ENCODE measurements at regions not wholly inside any gene's neighbourhood (a gene's known extent, or its start where the extent isn't known, plus 50 kb on each side); places are given as distances from the start of the nearest gene placed in this dataset.
A peak's percentile ranks its signal among the peaks of the same experiment; 100 is the strongest.

GRCh38 chr9:105171076-105171475 is 73.4 kb upstream of the SLC44A1 start:
- Histone ChIP-seq H3K79me2 (replicated peaks; ENCODE audit: insufficient read depth) (no peaks in the 10 kb centered on the region), H3K4me3 (no peak overlapping the region), H3K9me2 (ENCODE audit: insufficient read depth) (peaks cover 11% of the 10 kb centered on the region; the same call in 1 of the 2 replicates), H3K27ac (ENCODE audit: low read depth) (no peak overlapping the region), H3K36me3 (ENCODE audit: insufficient read depth) (no peaks in the 10 kb centered on the region), H3K27me3 (ENCODE audit: insufficient read depth) (no peaks in the 10 kb centered on the region), H4K20me1 (replicated peaks; ENCODE audit: insufficient read depth) (no peaks in the 10 kb centered on the region), H3K4me1 (ENCODE audit: insufficient read depth) (peaks cover 21% of the 10 kb centered on the region), H3K4me2 (no peak overlapping the region), H3F3A (replicated peaks; ENCODE audit: low read depth) (no peaks in the 10 kb centered on the region), H2AFZ (no peak overlapping the region)
- Mint-ChIP-seq H3K36me3 (ENCODE audit: low read depth) (no peaks in the 10 kb centered on the region; the same call in 2 of the 3 replicates), H3K27me3 (ENCODE audit: insufficient read depth, low read depth, poor library complexity) (peaks cover 3% of the 10 kb centered on the region), H3K9me3 (no peaks in the 10 kb centered on the region; the same call in 2 of the 3 replicates), H3K4me3 (no peak overlapping the region), H3K4me1 (peaks cover 35% of the 10 kb centered on the region), H3K27ac (no peak overlapping the region)
- ATAC-seq (no peak), DNase-seq (ENCODE audit: low spot score) (no peak)
- TF ChIP-seq STAT1 (IDR thresholded peaks at IDR 0.05; ENCODE audit: unreplicated experiment) (no peak), JUNB (IDR thresholded peaks at IDR 0.05; ENCODE audit: unreplicated experiment) (no peak), POLR2AphosphoS5 (IDR thresholded peaks at IDR 0.05; ENCODE audit: low read depth) (no peak)

- no peak for DNase-seq (ENCODE audit: low spot score)
Measured at GRCh38 chr9:105171589-105171988, 72.9 kb upstream of the SLC44A1 start.

More at GRCh38 chr9:105171589-105171988, 72.9 kb upstream of the SLC44A1 start:
- no peak overlapping the region for H3K27ac ChIP-seq (ENCODE audit: low read depth)
- TF ChIP-seq ZNF462 (CRISPR knock-in tag; IDR thresholded peaks at IDR 0.05) = no peak
- TF ChIP-seq CTCF (conservative IDR thresholded peaks at IDR 0.05; ENCODE audit: low read depth in 2 of 2) = no peak
- no peak for TF ChIP-seq CREB1 (CRISPR knock-in tag; IDR thresholded peaks at IDR 0.05; ENCODE audit: low read depth)
- no peak for TF ChIP-seq NANOG (IDR thresholded peaks at IDR 0.05; ENCODE audit: borderline replicate concordance)
- no peak for TF ChIP-seq STAT1 (IDR thresholded peaks at IDR 0.05; ENCODE audit: unreplicated experiment)
- TF ChIP-seq EZH2phosphoT487 (IDR thresholded peaks at IDR 0.05; ENCODE audit: unreplicated experiment) = no peak
- TF ChIP-seq ZNF331 (CRISPR knock-in tag; IDR thresholded peaks at IDR 0.05; ENCODE audit: low read depth) = no peak
- TF ChIP-seq EZH2 (IDR thresholded peaks at IDR 0.05; ENCODE audit: low read depth, unreplicated experiment) = no peak
- H2AFZ ChIP-seq = peak overlapping the region; percentile 80
- no peak for ATAC-seq
- H4K20me1 ChIP-seq (replicated peaks; ENCODE audit: insufficient read depth) = no peaks in the 10 kb centered on the region
- peaks cover 21% of the 10 kb centered on the region for H3K4me1 ChIP-seq (ENCODE audit: insufficient read depth)
- H3K4me2 ChIP-seq = no peak overlapping the region
- no peaks in the 10 kb centered on the region for H3K36me3 ChIP-seq (ENCODE audit: insufficient read depth)
- Mint-ChIP-seq H3K27me3 (ENCODE audit: insufficient read depth, low read depth, poor library complexity) (peaks cover 3% of the 10 kb centered on the region), H3K4me1 (peaks cover 35% of the 10 kb centered on the region), H3K27ac (no peak overlapping the region), H3K36me3 (ENCODE audit: low read depth) (no peaks in the 10 kb centered on the region; the same call in 2 of the 3 replicates), H3K9me3 (no peaks in the 10 kb centered on the region; the same call in 2 of the 3 replicates), H3K4me3 (no peak overlapping the region; the same call in 2 of the 3 replicates)
- no peak overlapping the region for H3K4me3 ChIP-seq
- no peaks in the 10 kb centered on the region for H3K27me3 ChIP-seq (ENCODE audit: insufficient read depth)
- peaks cover 11% of the 10 kb centered on the region; the same call in 1 of the 2 replicates for H3K9me2 ChIP-seq (ENCODE audit: insufficient read depth)
- no peaks in the 10 kb centered on the region for H3F3A ChIP-seq (replicated peaks; ENCODE audit: low read depth)
- H3K79me2 ChIP-seq (replicated peaks; ENCODE audit: insufficient read depth) = no peaks in the 10 kb centered on the region
